Hepatic stellate cell (primary cell): ENCODE measurements at regions not wholly inside any gene's neighbourhood (a gene's known extent, or its start where the extent isn't known, plus 50 kb on each side); places are given as distances from the start of the nearest gene placed in this dataset.

Experiments
- DNase-seq: peaks from one replicate; pipeline ENCODE4 v3.0.0; 2011; ENCODE audit warnings: low spot score

DNA sequence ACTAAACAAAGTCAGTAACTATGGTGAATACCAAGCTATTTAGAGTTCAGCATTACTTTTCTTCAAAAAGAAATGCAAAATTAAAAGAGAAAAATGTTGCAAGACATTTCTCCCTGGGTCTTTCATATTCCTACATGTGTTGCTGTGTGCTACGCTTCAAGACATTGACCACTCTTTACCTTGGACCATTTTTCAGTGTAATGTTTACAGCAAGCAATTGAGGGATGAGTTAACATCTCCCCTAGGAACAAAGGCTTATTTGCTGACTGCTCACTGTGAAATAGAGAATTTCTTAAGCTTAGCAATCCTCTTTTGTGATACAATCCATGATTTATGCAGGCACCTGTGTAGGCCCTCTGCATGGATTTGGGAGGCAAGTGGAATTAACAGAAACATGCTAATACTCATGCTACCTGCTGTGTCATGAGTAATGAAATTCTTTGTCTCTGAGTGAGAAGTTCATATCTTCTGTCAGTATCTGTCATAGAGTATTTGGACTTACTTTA is 1202.9 kb upstream of the CDH8 start:
- DNase-seq, result no peak

DNA sequence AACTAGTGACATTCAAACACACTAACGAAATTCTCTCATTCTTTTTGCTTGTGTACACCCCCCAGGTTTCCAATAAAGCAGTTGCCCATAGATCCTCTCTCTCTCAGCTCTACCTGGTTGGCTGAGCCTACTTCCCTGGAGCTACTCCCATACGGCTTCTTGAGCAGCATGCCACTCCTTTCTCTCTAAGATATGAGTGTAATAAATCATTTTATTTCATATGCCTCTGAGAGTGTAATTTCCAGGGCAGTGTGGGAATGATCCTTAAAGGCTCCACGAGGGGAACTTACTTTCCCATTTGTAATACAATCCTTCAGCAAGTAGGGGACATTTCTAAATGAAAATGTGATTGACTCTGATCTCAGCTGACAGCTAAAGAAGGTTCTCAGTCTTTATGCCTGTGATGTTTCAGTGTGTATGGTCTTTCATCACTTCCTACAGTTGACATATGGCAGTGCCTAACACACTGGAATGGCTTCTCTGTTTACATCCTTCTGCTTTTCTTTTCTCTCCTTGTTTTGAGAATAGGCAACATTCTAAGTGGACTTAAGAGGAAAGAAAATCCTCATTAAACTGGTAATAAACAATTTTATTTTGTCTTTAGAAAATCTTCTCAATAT is 1194.3 kb upstream of the CDH8 start:
- no peak for DNase-seq

DNA sequence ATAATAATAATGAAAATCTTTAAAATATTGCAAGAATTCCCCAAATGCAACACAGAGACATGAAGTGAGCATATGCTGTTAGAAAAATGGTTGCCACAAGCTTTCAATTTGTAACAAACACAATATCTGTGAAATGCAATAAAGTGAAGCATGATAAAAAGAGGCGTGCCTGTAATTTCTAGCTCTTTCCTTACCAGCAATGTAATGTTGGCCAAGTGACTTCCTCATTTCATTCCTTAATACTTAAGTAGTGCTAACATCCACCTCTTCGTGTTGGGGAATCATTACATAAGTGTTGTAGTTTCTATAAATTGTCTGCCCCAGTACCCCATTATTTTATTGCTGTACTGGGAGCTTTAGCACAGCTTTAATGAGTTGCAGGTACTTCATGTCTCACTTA is 1192.0 kb upstream of the CDH8 start:
- DNase-seq, result no peak

DNA sequence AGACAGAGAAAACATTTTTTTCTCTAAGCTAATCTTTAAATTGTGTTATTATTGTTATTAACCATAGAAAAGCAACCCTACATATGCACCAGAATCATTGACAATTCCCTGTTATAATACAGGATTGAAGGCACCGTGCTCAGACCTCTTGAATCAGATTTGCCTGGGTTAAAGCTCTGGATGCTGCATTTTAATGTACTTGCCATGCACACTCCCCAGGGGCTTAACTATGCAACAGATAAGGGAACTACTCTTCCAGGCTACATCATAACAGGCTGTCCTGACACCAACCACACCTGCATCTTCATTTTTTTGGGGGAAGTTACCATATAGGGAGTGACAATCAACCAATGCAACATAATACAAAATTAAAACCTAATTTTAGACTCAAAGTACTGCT is 1187.6 kb upstream of the CDH8 start:
- DNase-seq, result no peak

DNA sequence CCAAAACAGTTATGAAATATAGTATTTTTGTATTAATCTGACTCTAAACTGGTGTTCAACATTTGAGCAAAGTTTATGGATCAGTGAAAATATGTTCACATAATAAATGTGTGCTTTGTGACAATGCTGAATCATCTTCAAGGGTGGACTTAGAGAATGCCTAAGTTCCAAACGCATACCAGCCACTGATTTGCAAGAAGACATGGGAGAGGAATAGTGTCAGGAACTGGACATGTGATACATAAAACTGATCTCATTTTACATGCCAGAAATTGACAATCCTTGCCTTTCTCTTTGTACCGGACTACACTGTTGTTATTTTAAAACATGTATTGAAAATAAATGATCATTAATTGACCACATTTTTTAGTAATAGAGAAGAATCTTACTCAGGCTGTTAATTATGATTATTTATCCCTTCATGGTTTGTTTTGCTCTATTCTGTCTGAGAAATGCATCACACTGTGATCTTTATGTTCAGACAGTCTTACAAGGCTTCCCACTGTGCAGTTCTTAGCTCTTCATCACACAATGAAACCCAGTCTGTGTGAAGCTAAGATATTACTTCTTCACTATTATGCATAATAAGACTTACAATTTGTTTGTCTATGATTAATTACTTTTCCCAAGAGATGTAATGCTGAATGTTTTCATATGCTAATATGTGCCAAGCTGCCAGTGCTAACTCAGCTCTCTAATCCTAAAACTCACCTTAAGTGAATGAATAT is 1180.6 kb upstream of the CDH8 start:
- DNase-seq, result no peak

DNA sequence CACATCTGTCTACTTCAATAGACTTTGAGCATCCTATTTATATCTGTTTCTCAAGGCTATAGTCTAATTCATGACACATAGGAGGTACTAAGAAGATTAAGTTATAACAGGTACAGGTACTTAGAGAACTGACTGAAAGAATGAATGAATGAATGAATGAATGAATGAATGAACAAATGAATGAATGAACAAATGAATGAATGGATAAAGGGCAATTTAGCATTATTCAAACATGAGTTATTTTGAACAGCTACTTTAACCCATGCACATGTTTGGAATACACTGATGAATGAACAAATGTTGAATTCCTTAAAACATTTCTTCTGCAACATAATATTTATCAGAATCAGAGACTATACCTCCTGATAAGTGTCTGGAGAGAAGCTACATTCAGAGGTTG is 1165.6 kb upstream of the CDH8 start:
- no peak for DNase-seq

DNA sequence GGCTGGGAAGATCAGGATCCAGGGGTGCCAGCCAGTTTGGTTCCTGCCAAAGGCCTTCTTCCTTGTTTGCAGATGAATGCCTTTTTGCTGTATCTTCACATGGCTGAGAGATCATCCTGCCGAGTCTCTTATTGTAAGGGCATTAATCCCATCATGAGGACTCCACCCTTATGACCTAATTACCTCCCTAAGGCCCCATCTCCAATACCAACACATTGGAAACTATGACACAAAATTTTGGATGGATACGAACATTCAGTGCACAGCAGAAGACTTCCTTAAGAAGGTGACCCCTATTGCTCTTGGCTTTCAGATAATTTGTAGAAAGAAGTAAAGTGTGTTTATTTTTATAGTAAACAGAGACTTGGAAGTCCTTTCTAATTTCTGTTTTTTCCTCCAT is 1164.7 kb upstream of the CDH8 start:
- DNase-seq, result no peak

DNA sequence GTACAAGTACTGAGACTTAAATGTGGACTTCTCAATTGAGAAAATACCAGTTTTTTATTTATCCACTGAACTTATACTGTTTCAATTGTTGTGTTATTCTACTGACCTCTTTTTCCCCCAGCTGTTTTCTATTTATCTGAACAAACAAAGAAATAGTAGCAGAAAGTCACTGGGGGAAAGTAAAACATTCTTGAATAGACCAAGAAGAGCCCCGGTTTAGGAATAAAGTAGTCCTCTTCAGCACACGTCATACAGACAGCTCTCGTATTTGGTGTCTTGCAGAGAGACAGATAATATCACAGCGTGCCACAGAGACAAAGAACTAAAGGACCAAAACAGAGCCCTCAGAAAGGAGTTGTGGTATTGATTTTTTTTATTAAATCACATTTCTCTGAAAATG is 1159.1 kb upstream of the CDH8 start:
- no peak for DNase-seq

DNA sequence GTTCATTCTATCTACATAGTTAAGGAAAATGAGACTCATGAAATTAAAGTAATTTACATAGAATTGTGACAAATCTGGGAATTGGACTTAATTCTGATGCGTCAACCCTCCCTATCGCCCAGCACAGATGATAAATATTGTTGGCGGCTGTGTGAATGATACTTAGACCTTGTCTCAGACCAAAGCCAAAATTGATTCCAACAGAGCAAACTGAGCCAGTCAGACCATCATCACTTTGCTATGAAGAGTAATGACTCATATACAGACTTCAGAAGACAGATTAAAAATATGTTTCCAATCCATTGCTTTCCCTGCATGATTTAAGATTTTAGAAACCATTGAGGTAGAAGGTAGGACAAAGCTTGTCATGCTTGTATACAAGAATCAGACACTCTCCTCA is 1156.7 kb upstream of the CDH8 start:
- no peak for DNase-seq

DNA sequence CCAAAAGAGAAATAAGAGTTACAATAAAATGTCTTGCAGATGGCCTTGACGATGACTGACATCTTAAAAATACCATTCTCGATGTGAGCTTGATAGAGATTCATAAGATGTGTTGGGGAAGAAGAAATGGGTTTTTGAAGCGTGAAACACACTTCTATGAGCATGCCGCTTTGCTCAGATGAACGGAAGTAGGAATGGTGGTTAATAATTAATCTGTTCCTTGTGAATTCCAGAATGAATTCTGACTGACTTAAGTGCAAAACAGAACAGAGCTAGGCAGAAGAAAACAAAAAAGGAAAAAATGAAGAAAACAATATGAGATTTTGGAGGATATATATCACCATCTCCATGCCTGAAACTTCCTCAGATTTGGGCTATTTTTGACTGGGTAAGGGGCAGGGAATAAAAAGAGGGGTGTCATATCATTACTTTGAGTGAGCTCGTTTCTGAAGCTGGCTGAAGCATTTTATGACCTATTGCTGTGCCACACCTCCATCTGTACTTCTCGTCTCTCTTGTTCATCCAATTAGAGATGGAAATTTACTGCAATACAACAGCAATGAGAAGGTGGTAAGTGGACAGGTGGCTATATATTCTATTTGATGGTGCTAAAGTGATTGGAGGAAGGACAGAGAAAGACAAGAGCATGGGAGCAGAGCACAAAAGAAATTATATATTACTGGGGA is 1152.0 kb upstream of the CDH8 start:
- no peak for DNase-seq

DNA sequence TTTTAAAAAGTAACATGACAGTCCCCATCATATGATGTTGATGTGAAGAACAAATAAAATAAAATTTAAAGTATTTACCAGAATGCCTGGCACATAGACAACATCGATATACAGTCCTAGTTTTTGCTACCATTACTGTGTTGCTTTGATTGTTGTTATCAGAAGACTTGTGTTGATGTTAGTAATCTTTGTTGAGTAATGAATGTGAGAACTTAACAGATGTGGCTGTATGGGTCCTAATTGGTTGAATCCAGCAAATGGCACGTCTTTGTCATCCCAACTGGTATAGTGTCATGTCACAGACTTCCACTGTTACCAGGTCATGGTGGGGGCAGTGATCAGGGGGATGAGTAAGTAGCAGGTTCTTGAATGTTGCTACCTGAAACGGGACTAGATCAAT is 1151.4 kb upstream of the CDH8 start:
- no peak for DNase-seq

DNA sequence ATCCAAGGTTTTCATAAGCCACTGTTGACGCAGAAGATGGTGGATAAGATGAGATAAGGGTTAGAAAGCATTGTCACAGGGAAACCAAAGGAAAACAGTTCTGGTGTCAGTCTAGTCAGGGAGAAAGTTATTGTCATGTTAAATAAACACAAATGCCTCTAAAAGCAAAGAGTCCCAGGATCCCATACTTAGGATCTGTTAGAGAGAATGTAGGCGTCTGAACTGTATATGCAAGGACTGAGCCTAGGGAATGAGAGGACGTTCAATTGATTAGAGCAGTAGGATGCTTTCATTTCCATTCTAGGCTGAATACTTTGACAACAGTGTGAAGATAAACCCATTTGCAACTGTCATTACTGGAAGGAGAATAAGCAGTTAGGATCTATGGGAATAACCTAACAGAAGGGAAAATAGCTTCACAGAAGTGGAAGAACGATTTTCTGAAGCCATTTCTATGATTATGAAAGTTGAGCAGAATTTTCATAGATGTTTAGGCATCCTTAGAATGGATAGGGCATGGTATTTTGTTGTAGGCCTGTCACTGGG is 1149.1 kb upstream of the CDH8 start:
- no peak for DNase-seq

DNA sequence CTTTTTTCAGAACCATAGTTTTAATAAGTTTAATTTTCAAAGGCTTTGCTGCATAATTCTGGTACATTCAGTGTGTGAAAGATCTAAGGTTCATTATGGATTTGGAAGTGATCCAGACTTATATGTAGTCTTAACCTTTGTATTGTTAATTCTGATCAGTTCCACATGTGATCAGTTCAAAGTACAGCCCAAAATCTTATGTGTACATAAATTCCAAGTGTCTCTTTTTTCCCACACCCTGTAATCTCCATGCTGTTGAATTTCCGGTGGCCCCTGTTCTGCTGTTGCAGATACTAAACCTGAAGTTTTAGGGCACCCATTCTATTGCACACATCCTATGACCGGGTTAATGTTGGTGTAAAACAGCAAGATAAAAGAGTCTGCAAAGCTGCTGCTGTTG is 1147.5 kb upstream of the CDH8 start:
- no peak for DNase-seq

DNA sequence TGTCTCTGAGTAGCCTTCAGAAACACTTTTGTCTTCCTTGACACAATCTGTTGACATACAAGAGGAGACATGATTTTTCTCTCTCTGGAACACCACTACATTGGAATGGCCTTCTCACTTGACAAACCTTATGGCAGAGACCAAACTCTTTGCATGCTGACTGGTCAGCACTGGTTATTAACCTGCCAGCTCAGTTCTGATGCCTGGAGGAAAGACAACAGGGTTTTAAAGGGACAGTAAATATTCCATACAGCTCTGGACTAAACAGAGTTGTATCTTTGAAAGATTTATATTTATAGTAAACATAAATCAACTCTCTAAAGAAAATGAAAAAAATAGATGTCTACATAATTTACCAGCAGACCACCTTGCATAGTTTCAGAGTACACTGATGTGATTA is 1139.1 kb upstream of the CDH8 start:
- DNase-seq, result no peak

DNA sequence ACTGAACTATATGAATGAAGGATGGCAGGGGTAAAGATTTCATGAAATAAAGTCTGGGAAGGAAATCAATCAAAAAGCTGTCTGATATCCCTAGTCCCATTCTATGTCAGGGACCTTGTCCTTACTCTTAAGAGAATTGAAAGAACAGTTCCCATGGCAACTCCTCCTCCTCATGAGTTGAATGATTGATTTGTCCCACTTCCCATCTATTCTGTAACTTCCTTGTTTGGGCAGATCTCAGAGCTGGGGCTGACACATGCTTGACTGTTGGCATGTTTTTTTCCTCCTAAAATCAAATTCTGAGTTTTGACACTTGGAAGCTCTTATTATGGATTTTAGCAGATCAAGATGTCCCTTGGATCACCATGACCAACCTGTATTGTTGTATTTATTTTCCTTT is 1138.6 kb upstream of the CDH8 start:
- no peak for DNase-seq

DNA sequence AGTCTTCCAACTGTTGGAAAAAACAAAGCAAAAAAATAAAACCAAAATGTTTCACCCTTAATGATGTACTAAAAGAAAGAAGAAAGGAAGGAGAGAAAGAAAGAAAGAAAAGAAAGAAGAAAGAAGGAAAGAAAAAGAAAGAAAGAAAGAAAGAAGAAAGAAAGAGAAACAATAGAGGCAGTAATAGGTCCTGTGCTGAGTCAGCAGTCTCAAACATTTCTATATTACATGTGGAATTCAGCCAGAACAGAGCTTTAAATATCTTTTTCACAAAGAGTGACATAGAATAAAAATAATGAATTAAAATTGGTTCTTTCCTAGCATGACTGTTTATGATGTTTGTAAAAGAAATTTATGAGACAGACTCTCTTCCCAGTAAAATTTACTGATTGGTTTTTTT is 1135.3 kb upstream of the CDH8 start:
- no peak for DNase-seq

DNA sequence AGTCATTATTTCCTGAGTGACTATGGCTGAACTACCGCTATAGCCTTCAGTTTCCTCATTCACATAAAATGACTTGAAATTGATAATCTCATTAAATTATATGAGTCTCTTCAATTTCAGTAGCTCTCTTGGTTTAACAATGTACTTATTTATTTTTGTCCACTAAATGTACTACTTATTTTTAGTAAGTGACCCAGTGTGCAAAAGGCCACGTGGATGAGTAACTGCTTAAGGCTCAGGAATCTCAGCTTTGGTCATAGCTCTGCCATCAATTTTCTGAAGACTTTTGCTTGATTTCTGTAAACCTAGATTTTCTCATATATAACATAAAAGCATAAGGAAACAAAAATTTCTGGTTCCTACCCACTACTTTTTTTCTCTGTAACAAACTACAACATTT is 1132.9 kb upstream of the CDH8 start:
- DNase-seq, result no peak

DNA sequence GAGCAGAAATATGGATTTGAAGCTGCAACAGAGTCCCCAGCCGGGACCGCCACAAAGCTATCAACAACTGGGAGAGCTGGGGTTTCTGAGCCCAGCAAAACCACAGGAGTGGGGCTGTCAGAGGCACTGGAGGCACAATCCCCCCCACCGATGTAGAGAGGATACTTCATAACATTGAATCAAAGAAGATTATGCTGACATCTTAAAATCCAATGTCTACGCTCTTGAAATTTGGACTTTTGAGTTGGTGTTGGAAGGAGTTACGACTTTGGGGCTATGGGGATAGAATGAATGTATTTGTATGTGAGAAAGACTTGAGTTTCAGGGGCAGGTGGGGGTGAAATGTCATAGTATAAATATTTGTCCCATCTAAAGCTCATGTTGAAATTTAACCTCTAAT is 1121.6 kb upstream of the CDH8 start:
- no peak for DNase-seq

DNA sequence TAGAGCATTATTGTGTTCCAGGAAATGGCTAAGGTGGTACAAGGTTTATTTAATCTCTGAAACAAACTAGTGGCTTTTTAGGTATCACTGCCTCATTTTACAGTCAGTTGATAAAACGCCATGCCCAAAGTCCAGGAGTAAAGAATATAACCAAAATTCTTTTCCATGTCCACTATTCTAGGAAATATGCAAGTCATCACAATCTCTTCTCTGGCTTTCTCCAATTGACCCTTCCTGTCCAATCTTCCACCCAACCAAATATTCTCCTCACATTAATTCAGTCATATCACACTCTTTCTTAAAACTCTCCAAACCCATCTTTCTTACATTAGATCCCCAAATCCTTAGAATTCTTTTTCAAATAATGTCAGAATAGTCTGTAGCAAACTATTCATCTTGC is 1110.0 kb upstream of the CDH8 start:
- DNase-seq, result no peak

DNA sequence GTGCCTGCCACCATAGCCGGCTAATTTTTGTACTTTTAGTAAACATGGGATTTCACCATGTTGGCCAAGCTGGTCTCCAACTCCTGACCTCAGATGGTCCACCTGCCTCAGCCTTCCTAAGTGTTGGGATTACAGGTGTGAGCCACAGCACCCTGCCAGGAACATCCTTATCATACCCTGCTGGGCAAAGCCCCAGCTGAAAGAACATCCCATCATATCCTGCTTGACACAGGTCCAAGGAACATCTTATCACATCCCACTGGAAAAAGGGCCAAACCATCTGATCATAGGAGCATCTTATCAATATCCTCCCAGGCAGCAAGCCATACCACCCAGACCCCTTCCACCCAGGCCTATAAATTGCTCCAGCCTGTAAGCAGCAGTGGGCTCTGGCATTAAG is 1109.2 kb upstream of the CDH8 start:
- DNase-seq, result no peak

DNA sequence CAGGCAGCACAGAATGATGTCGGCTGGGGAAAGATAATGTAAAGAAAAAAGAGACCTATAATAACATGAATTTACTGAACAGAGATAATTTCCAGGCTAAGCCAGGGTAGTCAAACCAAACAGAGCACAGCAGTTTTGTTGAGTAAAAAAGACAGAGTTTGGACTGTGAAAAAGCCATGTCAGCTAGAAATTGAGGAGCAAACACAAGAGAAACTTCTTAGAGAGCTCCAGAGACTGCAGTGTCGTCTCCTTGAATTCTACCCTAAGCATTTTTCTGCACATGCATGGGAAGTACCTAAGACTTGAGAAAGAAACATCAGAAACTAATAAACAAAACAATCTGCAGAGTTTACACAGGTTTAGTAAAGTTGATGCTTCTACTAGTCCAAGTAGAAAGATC is 1098.8 kb upstream of the CDH8 start:
- no peak for DNase-seq

DNA sequence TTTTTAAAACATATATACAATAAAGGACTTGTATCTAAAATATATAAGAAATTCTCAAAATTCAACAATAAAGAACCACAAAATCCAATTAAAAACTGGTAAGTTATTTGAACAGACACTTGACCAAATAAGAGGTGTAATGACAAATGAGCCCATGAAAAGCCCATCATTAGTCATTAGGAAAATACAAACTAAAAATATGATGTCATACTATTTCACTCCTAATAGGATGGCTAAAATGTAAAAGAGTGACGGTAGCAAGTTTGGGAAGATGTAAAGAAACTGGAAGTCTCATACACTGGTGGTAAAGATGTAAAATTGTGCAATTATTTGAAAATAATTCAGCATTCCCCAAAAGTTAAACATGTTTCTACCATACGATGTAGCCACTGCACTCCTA is 1095.3 kb upstream of the CDH8 start:
- DNase-seq, result no peak

DNA sequence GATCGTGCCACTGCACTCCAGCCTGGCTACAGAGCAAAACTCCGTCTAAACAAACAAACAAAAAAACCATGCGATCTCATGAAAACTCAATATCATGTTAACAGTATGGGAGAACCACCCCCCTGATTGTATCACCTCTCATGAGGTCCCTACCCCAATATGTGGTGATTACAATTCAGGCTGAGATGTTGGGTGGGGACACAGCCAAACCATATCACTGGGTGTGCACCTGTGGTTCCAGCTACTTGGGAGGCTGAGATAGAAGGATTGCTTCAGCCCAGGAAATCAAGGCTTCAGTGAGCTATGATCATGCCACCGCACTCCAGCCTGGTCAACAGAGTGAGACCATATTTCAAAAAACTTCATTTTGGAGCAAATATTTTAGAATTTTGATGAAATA is 1094.7 kb upstream of the CDH8 start:
- DNase-seq, result no peak
